GM12872 (cell line): ENCODE measurements at regions not wholly inside any gene's neighbourhood (a gene's known extent, or its start where the extent isn't known, plus 50 kb on each side); places are given as distances from the start of the nearest gene placed in this dataset.

Source experiments
- TF ChIP-seq, protein P1 (sequence below): IDR thresholded peaks from 3 replicates; pipeline ENCODE4 v1.5.1; 2011; ENCODE audit warnings: low read depth, mild to moderate bottlenecking, low read length, moderate library complexity; ENCODE audit not compliant: insufficient read depth

DNA sequence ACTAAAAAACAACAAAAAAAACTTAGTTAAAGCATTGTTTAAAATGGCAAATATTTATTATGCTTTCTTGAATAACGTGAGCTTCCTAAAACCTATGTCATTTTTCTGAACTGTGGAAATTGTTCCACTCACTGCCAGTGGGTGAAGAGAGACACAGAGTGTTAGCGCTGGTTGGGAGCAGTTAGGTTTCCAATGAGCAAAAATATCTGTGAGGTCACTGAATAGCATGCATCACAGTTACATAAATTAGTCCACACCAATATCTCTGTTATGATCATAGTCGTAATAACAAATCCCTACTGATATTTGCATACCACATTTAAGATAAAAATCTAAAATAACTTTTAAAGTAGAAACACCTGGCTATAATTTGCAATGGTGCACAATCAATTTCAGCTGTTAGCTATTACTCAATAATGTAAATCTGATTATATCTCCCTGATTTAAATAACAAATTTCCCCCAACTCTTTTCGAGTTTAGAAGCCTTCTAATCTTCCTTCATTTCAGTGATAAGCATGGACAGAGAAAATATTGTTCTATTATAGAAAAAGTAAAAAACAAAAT lies 1094.0 kb upstream of the KLHL29 start:
- TF ChIP-seq, protein P1, sequence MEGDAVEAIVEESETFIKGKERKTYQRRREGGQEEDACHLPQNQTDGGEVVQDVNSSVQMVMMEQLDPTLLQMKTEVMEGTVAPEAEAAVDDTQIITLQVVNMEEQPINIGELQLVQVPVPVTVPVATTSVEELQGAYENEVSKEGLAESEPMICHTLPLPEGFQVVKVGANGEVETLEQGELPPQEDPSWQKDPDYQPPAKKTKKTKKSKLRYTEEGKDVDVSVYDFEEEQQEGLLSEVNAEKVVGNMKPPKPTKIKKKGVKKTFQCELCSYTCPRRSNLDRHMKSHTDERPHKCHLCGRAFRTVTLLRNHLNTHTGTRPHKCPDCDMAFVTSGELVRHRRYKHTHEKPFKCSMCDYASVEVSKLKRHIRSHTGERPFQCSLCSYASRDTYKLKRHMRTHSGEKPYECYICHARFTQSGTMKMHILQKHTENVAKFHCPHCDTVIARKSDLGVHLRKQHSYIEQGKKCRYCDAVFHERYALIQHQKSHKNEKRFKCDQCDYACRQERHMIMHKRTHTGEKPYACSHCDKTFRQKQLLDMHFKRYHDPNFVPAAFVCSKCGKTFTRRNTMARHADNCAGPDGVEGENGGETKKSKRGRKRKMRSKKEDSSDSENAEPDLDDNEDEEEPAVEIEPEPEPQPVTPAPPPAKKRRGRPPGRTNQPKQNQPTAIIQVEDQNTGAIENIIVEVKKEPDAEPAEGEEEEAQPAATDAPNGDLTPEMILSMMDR = no peak

DNA sequence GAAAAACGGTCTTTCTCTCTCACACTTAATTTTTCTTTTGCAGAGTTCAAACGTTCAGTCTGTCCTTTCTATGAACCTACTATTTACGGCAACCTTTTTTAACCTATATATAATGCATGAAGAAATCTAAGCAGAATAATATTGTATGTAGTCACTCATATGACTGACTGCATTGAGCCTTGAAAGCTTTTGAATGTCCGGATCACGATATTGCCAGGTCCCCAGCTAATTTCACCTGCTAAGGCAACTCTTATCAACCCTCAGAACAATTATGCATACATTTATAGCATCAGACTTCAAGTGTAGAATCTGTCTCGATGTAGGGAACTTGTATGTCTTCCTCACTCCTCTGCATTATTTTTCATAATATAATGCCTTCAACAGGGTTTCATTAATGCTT lies 1083.8 kb upstream of the KLHL29 start:
- TF ChIP-seq, protein P1 = no peak

DNA sequence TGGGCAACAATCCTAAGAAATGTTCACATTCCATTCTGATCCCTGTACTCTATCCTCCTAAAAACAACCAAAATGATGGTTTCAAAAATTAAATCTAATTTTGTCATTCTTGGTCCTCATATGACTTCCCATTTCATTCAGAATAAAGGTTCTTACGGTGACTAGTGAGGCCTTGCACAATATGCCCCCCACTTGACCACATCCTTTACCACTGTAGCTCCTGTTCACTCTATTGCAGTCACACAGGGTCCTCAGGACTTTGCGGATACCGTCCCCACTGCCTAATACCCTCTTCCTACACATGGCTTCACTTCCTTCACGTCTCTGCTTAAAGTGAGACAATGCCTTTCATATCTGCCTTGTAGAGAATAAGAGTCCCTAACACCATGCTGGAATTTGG lies 1058.7 kb upstream of the KLHL29 start:
- TF ChIP-seq, protein P1 = no peak

DNA sequence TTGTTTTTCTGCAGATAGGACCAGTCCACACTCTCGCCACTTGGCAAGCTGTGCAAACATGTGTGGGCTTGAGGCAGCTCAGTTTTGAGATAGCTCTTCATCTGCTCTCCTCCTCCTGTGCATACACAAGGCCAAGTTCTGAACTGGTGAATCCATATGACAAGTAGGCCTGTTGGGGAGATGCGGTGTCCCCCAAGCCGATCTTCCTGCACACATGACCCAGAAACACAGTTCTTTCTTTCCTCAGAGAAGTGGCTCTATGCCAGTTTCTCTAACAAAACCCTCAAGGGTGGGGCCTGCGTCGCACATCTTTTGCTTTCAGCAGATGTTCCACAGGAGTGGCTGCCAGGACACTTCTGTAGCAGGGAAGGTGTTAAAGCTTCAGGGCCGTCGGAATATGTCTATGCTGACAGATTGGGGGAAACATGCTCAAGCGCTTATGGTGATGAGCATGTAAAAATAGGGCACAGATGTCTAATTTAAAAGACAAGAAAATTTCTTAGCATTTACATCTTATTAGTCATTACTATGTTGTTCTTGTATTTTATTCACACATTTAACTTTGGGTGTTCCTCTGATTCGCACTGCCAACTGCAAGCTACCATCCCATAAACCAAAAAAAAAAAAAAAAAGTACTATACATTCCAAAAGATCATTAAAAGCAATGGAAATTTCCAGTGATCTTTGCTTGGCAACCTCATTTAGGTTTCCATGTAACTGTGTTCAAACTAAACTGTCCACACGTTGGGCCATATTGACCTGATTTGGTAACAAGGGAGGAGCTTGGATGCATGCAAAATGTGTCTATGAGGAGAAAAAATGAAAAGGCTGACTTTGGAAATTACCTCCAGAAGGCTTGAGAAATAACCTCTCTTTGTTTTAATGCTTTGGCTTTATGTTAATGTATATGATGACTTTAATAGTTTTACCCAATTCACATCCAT lies 1055.5 kb upstream of the KLHL29 start:
- TF ChIP-seq, protein P1 = no peak

DNA sequence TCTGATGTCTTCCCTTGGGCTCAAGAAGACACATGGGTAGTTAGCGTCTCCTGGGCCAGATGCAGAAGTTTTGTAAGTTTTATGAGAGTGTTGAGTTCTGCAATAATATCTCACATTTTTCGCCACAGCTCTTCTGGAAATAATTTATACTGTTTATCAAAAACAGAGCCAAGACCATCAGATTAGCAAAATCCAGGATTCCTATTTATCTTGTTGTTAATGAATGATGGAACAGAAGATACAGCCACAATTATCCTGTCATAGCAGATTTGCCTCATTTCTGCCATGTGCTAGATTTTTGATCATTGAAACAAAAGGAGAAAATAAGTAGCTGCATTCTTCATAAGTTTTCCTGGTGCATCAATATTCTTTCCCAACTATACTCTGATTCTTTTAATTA lies 1048.6 kb upstream of the KLHL29 start:
- TF ChIP-seq, protein P1 = no peak

DNA sequence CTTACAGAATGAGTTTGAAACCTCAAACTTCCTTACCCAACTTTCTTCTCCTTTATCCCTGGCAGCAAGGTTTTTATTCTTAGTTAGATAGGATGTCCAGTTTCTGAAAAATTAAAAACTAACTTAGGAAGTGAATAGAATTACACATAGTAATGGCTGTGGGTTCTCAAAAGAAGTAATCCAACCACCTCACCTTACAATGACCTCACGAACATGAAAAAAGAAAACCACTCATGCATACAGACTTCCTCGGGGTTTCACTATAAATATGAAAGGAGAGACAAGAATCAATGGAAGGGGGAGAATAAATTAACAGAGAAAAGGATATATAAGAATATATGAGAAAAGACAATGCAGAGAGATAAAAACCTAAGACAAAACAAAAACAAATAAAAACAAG lies 1044.3 kb upstream of the KLHL29 start:
- TF ChIP-seq, protein P1 = no peak

DNA sequence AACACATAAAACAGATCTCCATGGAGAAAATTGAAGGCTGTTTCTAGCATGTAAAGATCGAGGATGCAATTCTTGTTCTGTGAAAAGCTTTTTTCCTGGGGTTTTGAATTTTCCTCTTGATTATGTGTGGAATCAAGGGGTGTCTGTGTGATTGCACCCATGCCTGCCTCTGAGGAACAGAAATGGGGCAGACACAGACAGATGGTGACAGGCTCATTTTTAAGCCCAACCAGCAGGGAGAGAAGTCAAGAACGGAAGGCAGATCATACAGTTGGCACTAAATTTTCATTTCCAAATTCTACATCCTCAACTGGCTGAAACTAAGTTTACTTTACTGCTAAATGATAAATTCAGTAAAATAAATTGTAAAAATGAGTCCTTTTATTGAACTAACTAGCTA lies 1037.7 kb upstream of the KLHL29 start:
- TF ChIP-seq, protein P1 = no peak
